WTC11 (cell line): ENCODE measurements at regions not wholly inside any gene's neighbourhood (a gene's known extent, or its start where the extent isn't known, plus 50 kb on each side); places are given as distances from the start of the nearest gene placed in this dataset.

ENCODE experiments used
- AFF4 ChIP-seq: sonication (generic); formaldehyde crosslinking; IDR thresholded peaks from 2 replicates; pipeline ENCODE4 v1.8.1; 2023; ENCODE audit warnings: mild to moderate bottlenecking, missing genetic modification reagents, borderline replicate concordance
- CREB1 ChIP-seq: sonication (generic); formaldehyde crosslinking; IDR thresholded peaks from 2 replicates; pipeline ENCODE4 v1.8.0; 2023; ENCODE audit warnings: mild to moderate bottlenecking, missing genetic modification reagents
- CTCF ChIP-seq: fragments of 200-600 bp; IDR thresholded peaks from 2 replicates; pipeline ENCODE4 v1.8.0; 2022; ENCODE audit warnings: antibody characterized with exemption
- ELF4 ChIP-seq: sonication (generic); formaldehyde crosslinking; IDR thresholded peaks from 2 replicates; pipeline ENCODE4 v1.8.1; 2022; ENCODE audit warnings: low read depth, mild to moderate bottlenecking, moderate library complexity, missing genetic modification reagents
- ESRRA ChIP-seq: sonication (generic); formaldehyde crosslinking; IDR thresholded peaks from 2 replicates; pipeline ENCODE4 v1.8.1; 2022; ENCODE audit warnings: mild to moderate bottlenecking, missing genetic modification reagents, borderline replicate concordance
- GABPB1 ChIP-seq: sonication (generic); formaldehyde crosslinking; IDR thresholded peaks from 2 replicates; pipeline ENCODE4 v1.8.1; 2023; ENCODE audit warnings: mild to moderate bottlenecking, missing genetic modification reagents
- JAZF1 ChIP-seq: fragments of 250-450 bp; sonication (Bioruptor Pico); IDR thresholded peaks from 2 replicates; pipeline ENCODE4 v1.9.0; 2021; ENCODE audit warnings: moderate library complexity, mild to moderate bottlenecking, inconsistent platforms
- NFE2L1 ChIP-seq: sonication (generic); formaldehyde crosslinking; IDR thresholded peaks from 2 replicates; pipeline ENCODE4 v1.8.1; 2023; ENCODE audit warnings: missing genetic modification reagents
- TCF7 ChIP-seq: sonication (generic); formaldehyde crosslinking; IDR thresholded peaks from 2 replicates; pipeline ENCODE4 v1.8.0; 2022; ENCODE audit warnings: mild to moderate bottlenecking, low read depth, missing genetic modification reagents, moderate library complexity
- TP53 ChIP-seq: sonication (generic); formaldehyde crosslinking; IDR thresholded peaks from 2 replicates; pipeline ENCODE4 v1.8.1; 2023; ENCODE audit warnings: mild to moderate bottlenecking, missing genetic modification reagents
- ZNF263 ChIP-seq: sonication (generic); formaldehyde crosslinking; IDR thresholded peaks from 2 replicates; pipeline ENCODE4 v1.8.1; 2022; ENCODE audit warnings: low read depth, mild to moderate bottlenecking, moderate library complexity, missing genetic modification reagents
- ZNF512 ChIP-seq: sonication (generic); formaldehyde crosslinking; IDR thresholded peaks from 2 replicates; pipeline ENCODE4 v1.8.1; 2022; ENCODE audit warnings: missing genetic modification reagents, borderline replicate concordance
- TF ChIP-seq, protein P1 (sequence below): sonication (generic); formaldehyde crosslinking; IDR thresholded peaks from 2 replicates; pipeline ENCODE4 v1.8.1; 2023; ENCODE audit warnings: mild to moderate bottlenecking, missing genetic modification reagents, moderate library complexity
- TF ChIP-seq, protein P2 (sequence below): sonication (generic); formaldehyde crosslinking; IDR thresholded peaks from 2 replicates; pipeline ENCODE4 v1.8.0; 2022; ENCODE audit warnings: mild to moderate bottlenecking, missing genetic modification reagents

GRCh38 chr1:209379280-209379679 lies 204.2 kb upstream of the CAMK1G start:
- TF ChIP-seq CTCF (no peak), ELF4 (CRISPR knock-in tag) (no peak), GABPB1 (no peak), ESRRA (CRISPR knock-in tag) (no peak), ZNF512 (no peak), AFF4 (CRISPR knock-in tag) (no peak), JAZF1 (CRISPR knock-in tag) (no peak), ZNF263 (CRISPR knock-in tag) (no peak), NFE2L1 (CRISPR knock-in tag) (no peak), CREB1 (no peak), TCF7 (CRISPR knock-in tag) (no peak), TP53 (no peak)
- TF ChIP-seq, protein P1, sequence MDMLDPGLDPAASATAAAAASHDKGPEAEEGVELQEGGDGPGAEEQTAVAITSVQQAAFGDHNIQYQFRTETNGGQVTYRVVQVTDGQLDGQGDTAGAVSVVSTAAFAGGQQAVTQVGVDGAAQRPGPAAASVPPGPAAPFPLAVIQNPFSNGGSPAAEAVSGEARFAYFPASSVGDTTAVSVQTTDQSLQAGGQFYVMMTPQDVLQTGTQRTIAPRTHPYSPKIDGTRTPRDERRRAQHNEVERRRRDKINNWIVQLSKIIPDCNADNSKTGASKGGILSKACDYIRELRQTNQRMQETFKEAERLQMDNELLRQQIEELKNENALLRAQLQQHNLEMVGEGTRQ (CRISPR knock-in tag): no peak
- TF ChIP-seq, protein P2, sequence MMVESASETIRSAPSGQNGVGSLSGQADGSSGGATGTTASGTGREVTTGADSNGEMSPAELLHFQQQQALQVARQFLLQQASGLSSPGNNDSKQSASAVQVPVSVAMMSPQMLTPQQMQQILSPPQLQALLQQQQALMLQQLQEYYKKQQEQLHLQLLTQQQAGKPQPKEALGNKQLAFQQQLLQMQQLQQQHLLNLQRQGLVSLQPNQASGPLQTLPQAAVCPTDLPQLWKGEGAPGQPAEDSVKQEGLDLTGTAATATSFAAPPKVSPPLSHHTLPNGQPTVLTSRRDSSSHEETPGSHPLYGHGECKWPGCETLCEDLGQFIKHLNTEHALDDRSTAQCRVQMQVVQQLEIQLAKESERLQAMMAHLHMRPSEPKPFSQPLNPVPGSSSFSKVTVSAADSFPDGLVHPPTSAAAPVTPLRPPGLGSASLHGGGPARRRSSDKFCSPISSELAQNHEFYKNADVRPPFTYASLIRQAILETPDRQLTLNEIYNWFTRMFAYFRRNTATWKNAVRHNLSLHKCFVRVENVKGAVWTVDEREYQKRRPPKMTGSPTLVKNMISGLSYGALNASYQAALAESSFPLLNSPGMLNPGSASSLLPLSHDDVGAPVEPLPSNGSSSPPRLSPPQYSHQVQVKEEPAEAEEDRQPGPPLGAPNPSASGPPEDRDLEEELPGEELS (CRISPR knock-in tag): no peak
